ENCODE measurements at regions not wholly inside any gene's neighbourhood (a gene's known extent, or its start where the extent isn't known, plus 50 kb on each side); places are given as distances from the start of the nearest gene placed in this dataset.

DNA sequence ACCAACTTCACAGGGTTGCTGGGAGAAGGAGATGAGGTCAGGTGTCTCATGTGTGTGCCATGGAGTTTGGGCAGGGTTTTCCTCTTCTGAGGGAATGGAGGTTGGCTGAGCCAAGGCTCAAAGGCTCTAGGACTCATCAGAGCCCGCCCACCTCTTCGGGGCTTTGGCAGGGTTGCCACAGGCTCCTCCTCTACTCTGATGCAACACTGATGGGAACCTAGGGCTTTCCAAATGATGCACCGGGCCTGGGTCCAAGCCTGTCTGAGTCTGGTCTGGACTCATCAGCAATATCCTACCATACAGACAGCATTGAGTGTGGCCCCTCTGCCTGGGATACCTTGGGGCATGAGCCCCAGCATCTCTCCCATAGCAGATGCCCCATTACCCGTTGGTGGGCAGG is 59.5 kb upstream of the LHX1 start:
- WGBS, 2 donors, result 48 to 67% methylated on average over 4 of the region's 4 CpGs
- no peak overlapping the region for H3K4me3 ChIP-seq (ENCODE audit: low read depth in 1 of 2, low read length in 2 of 2)
- peaks cover 0 to 4% of the 10 kb centered on the region in 2 donors for H3K9me3 ChIP-seq (ENCODE audit: control insufficient read depth in 2 of 2, insufficient read depth in 1 of 2, low read depth in 1 of 2, low read length in 1 of 2)
- H3K4me1 ChIP-seq (ENCODE audit: control insufficient read depth in 2 of 2, insufficient read depth in 2 of 2, low read length in 1 of 2), result no peaks in the 10 kb centered on the region
- H3K36me3 ChIP-seq (ENCODE audit: control insufficient read depth in 2 of 2, insufficient read depth in 2 of 2, low read length in 1 of 2), result no peaks in the 10 kb centered on the region
- H3K27me3 ChIP-seq (ENCODE audit: control insufficient read depth in 1 of 2, insufficient read depth in 2 of 2, low read length in 2 of 2), result no peaks in the 10 kb centered on the region
- no peak overlapping the region for H3K27ac ChIP-seq (ENCODE audit: low read depth in 2 of 2, low read length in 1 of 2)

DNA sequence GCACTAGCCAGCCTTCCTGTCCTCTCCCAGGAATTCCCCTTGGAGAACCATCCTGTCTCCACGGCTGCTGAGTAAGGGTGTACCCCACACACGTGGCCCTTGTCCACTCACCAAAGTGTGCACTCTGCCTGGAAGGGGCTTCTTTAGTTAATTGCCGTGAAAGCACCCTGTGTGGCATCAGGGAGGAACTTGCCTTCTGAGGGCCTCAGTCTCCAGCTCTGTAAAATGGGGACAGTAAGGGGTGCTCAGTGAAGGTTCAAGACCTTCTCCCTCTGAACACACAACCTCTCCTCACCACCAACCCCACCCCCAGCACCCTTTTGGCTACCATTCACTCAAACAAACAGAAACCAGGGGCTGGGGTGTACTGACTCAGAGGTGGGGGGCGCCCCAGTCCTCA is 59.1 kb upstream of the LHX1 start:
- H3K4me3 ChIP-seq (ENCODE audit: low read depth in 1 of 2, low read length in 2 of 2), result no peak overlapping the region
- H3K27me3 ChIP-seq (ENCODE audit: control insufficient read depth in 1 of 2, insufficient read depth in 2 of 2, low read length in 2 of 2), result no peaks in the 10 kb centered on the region
- WGBS, 2 donors, result 77 to 79% methylated on average over 4 of the region's 4 CpGs
- no peaks in the 10 kb centered on the region for H3K4me1 ChIP-seq (ENCODE audit: control insufficient read depth in 2 of 2, insufficient read depth in 2 of 2, low read length in 1 of 2)
- peaks cover 0 to 4% of the 10 kb centered on the region in 2 donors for H3K9me3 ChIP-seq (ENCODE audit: control insufficient read depth in 2 of 2, insufficient read depth in 1 of 2, low read depth in 1 of 2, low read length in 1 of 2)
- no peaks in the 10 kb centered on the region for H3K36me3 ChIP-seq (ENCODE audit: control insufficient read depth in 2 of 2, insufficient read depth in 2 of 2, low read length in 1 of 2)
- no peak overlapping the region for H3K27ac ChIP-seq (ENCODE audit: low read depth in 2 of 2, low read length in 1 of 2)

DNA sequence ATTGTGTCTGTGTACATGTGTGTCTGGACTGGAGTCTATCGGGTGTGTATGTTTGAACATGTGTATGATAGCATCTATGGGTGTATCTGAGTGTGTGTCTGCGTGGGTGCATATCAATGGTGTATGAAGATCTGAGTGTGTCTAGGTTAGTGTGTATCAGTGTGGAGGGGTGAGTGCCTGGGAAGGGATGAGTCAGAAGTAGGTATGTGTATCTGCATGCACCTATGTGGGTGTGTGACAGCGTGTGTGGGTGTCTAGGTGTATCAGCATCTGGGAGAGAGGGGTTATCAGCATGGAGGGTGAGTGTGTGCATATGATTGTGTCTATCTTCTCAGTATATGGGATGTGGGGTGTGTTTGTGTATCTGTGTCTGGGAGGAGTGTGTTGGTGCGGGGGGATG is 58.2 kb upstream of the LHX1 start:
- Histone ChIP-seq H3K9me3 (ENCODE audit: control insufficient read depth in 2 of 2, insufficient read depth in 1 of 2, low read depth in 1 of 2, low read length in 1 of 2) (peaks cover 0 to 4% of the 10 kb centered on the region in 2 donors), H3K4me1 (ENCODE audit: control insufficient read depth in 2 of 2, insufficient read depth in 2 of 2, low read length in 1 of 2) (no peaks in the 10 kb centered on the region), H3K36me3 (ENCODE audit: control insufficient read depth in 2 of 2, insufficient read depth in 2 of 2, low read length in 1 of 2) (no peaks in the 10 kb centered on the region), H3K4me3 (ENCODE audit: low read depth in 1 of 2, low read length in 2 of 2) (no peak overlapping the region), H3K27me3 (ENCODE audit: control insufficient read depth in 1 of 2, insufficient read depth in 2 of 2, low read length in 2 of 2) (no peaks in the 10 kb centered on the region), H3K27ac (ENCODE audit: low read depth in 2 of 2, low read length in 1 of 2) (no peak overlapping the region)
- WGBS, 2 donors, result 61 to 65% methylated on average over 4 of the region's 4 CpGs

DNA sequence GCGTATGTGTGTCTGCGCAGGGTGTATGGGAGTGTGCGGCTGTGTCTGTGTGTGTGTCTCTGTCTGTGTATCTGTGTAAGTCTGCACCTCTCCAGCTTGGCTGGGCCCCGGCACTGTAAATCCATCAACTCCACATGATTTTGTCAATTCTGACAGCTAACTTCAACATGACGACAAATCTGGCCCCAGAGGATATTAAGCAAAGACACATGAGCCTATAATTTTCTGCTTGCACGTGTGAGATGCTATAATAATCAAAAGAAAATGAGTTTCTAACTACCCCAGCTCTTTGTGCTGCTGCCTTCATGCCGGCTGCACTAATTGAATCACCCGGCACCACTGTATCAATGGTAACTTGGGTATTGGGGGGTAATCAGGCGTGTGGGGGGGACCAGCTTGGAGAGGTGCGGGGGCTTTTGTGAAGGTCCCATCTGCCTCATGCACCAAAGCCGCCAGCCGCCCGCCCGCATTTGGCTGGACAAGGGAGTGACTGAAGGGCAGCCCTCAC is 57.6 kb upstream of the LHX1 start:
- no peaks in the 10 kb centered on the region for H3K36me3 ChIP-seq (ENCODE audit: control insufficient read depth in 2 of 2, insufficient read depth in 2 of 2, low read length in 1 of 2)
- H3K4me3 ChIP-seq (ENCODE audit: low read depth in 1 of 2, low read length in 2 of 2), result no peak overlapping the region
- no peaks in the 10 kb centered on the region for H3K27me3 ChIP-seq (ENCODE audit: control insufficient read depth in 1 of 2, insufficient read depth in 2 of 2, low read length in 2 of 2)
- no peak overlapping the region for H3K27ac ChIP-seq (ENCODE audit: low read depth in 2 of 2, low read length in 1 of 2)
- H3K9me3 ChIP-seq (ENCODE audit: control insufficient read depth in 2 of 2, insufficient read depth in 1 of 2, low read depth in 1 of 2, low read length in 1 of 2), result peaks cover 0 to 4% of the 10 kb centered on the region in 2 donors
- no peaks in the 10 kb centered on the region for H3K4me1 ChIP-seq (ENCODE audit: control insufficient read depth in 2 of 2, insufficient read depth in 2 of 2, low read length in 1 of 2)
- 76 to 79% methylated on average over 14 of the region's 14 CpGs for whole genome bisulfite sequencing, 2 donors

DNA sequence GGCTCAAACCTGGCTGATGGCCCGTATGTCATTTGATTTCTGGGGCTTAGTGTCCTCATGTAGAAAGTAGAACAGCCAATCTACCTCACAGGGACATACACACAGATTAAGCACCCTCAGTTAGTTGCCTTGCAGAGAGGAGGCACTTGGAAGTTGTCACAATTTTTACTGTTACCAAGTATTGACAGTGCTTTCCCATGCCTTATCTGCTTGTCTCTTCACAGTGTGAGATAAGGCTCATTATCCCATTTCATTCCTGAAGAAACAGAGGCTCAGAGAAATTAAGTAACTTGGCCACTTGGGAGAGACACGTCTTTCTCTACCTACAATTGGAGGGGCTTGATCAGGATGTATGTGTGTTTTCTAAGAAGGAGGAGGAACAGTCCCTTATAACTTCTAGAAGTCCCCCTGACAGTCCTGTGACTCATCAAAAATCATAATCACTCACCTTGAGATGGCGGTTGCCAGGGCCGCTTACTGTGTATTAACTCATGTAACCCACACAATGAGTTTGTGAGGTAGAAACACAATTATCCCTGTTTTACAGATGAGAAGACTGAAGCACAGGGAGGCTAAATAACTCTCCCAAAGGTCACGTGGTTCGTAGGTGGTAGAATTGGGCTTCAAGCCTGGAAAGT is 56.9 kb upstream of the LHX1 start:
- peaks cover 0 to 4% of the 10 kb centered on the region in 2 donors for H3K9me3 ChIP-seq (ENCODE audit: control insufficient read depth in 2 of 2, insufficient read depth in 1 of 2, low read depth in 1 of 2, low read length in 1 of 2)
- 61 to 71% methylated on average over 6 of the region's 6 CpGs for WGBS, 2 donors
- H3K4me1 ChIP-seq (ENCODE audit: control insufficient read depth in 2 of 2, insufficient read depth in 2 of 2, low read length in 1 of 2), result no peaks in the 10 kb centered on the region
- H3K27ac ChIP-seq (ENCODE audit: low read depth in 2 of 2, low read length in 1 of 2), result no peak overlapping the region
- peaks cover 0 to under 1% of the 10 kb centered on the region in 2 donors for H3K27me3 ChIP-seq (ENCODE audit: control insufficient read depth in 1 of 2, insufficient read depth in 2 of 2, low read length in 2 of 2)
- H3K36me3 ChIP-seq (ENCODE audit: control insufficient read depth in 2 of 2, insufficient read depth in 2 of 2, low read length in 1 of 2), result no peaks in the 10 kb centered on the region
- H3K4me3 ChIP-seq (ENCODE audit: low read depth in 1 of 2, low read length in 2 of 2), result no peak overlapping the region

DNA sequence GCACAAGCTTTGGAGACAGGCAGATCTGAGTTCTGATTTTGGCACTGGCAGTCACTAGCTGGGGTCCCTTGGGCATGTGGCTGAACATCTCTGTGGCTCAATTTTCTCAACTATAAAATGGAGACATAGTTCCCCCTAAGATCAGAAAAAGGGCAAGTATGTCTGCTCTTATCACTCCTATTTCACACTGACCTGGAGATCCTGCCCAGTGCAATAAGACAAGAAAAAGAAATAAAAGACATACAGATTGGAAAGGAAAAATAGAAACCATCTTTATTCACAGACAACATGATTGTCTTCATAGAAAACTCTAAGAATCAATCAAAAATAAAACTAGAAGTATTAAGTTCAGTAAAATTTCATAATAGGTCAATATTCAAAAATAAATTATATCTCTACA is 56.0 kb upstream of the LHX1 start:
- Histone ChIP-seq H3K9me3 (ENCODE audit: control insufficient read depth in 2 of 2, insufficient read depth in 1 of 2, low read depth in 1 of 2, low read length in 1 of 2) (peaks cover 0 to 4% of the 10 kb centered on the region in 2 donors), H3K4me3 (ENCODE audit: low read depth in 1 of 2, low read length in 2 of 2) (no peak overlapping the region), H3K27me3 (ENCODE audit: control insufficient read depth in 1 of 2, insufficient read depth in 2 of 2, low read length in 2 of 2) (peaks cover 0 to 5% of the 10 kb centered on the region in 2 donors), H3K27ac (ENCODE audit: low read depth in 2 of 2, low read length in 1 of 2) (no peak overlapping the region), H3K4me1 (ENCODE audit: control insufficient read depth in 2 of 2, insufficient read depth in 2 of 2, low read length in 1 of 2) (no peaks in the 10 kb centered on the region), H3K36me3 (ENCODE audit: control insufficient read depth in 2 of 2, insufficient read depth in 2 of 2, low read length in 1 of 2) (no peaks in the 10 kb centered on the region)

DNA sequence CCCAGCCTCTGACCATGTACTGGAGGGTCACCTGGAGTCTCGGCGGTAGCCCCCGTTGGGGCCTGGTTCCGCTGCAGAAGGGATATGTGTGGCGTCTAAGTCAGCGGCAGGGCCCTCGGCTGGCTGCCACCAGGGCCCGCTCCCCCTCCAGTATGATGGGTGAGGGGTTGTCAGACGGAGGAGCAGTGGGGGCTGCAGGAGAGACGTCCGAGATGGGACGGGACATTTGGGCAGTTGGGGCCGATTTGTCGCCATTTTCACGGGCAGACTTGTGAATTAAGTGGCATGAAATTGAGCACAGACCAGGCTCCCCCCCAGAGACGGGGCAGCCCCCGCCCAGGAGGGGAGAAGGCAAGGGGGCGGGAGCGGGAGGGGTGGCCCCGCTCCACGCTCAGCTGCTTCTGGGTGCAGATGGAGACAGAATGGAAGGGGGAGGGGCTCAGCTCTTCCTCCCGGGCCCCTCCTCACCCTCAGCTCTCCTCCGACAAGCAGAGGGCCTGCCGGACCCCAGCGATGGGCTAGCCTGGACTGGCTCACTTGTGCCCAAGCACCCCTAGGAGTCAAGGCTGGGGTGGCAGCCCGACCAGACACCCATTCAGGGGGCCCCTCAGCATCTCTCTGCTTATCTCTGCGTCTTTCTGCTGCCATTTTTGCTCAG is 52.7 kb upstream of the LHX1 start:
- 15 to 17% methylated on average over 23 to 27 of the region's 27 CpGs for WGBS, 2 donors
- Histone ChIP-seq H3K9me3 (ENCODE audit: control insufficient read depth in 2 of 2, insufficient read depth in 1 of 2, low read depth in 1 of 2, low read length in 1 of 2) (peaks cover 0 to 4% of the 10 kb centered on the region in 2 donors), H3K4me3 (ENCODE audit: low read depth in 1 of 2, low read length in 2 of 2) (no peak overlapping the region), H3K27ac (ENCODE audit: low read depth in 2 of 2, low read length in 1 of 2) (no peak overlapping the region), H3K27me3 (ENCODE audit: control insufficient read depth in 1 of 2, insufficient read depth in 2 of 2, low read length in 2 of 2) (peaks cover 0 to 5% of the 10 kb centered on the region in 2 donors), H3K4me1 (ENCODE audit: control insufficient read depth in 2 of 2, insufficient read depth in 2 of 2, low read length in 1 of 2) (no peaks in the 10 kb centered on the region), H3K36me3 (ENCODE audit: control insufficient read depth in 2 of 2, insufficient read depth in 2 of 2, low read length in 1 of 2) (no peaks in the 10 kb centered on the region)

DNA sequence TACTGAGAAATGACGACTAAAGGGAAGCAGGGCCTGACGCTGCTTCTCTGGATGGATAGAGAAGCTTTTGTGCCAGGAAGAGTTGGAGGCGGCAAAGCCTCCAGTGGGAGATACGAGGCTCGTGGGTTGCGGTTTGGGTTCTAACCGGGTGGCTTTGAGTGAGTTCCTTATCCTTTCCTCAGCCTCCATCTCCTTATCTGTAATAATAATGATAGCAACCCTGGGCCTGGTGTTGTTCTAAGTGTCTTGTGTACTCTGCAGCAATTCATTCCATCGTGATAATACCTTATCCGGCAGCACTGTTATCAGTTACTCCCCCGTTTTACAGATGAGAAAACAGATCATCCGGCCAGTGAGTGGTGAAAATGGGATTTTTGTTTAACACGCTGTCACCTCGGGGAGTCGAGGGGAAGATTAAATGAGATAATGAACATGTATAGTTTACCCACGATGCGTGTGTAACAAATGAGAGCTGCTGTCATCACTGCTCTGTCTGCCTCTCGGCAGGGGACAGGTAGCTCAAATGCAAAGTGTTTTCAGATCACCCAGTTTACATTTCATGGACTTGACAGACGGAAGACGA is 52.0 kb upstream of the LHX1 start:
- WGBS, 2 donors, result 42 to 53% methylated on average over 19 of the region's 19 CpGs
- Histone ChIP-seq H3K4me1 (ENCODE audit: control insufficient read depth in 2 of 2, insufficient read depth in 2 of 2, low read length in 1 of 2) (no peaks in the 10 kb centered on the region), H3K27me3 (ENCODE audit: control insufficient read depth in 1 of 2, insufficient read depth in 2 of 2, low read length in 2 of 2) (peaks cover 0 to 5% of the 10 kb centered on the region in 2 donors), H3K4me3 (ENCODE audit: low read depth in 1 of 2, low read length in 2 of 2) (no peak overlapping the region), H3K27ac (ENCODE audit: low read depth in 2 of 2, low read length in 1 of 2) (no peak overlapping the region), H3K36me3 (ENCODE audit: control insufficient read depth in 2 of 2, insufficient read depth in 2 of 2, low read length in 1 of 2) (no peaks in the 10 kb centered on the region), H3K9me3 (ENCODE audit: control insufficient read depth in 2 of 2, insufficient read depth in 1 of 2, low read depth in 1 of 2, low read length in 1 of 2) (peaks cover 0 to 4% of the 10 kb centered on the region in 2 donors)

DNA sequence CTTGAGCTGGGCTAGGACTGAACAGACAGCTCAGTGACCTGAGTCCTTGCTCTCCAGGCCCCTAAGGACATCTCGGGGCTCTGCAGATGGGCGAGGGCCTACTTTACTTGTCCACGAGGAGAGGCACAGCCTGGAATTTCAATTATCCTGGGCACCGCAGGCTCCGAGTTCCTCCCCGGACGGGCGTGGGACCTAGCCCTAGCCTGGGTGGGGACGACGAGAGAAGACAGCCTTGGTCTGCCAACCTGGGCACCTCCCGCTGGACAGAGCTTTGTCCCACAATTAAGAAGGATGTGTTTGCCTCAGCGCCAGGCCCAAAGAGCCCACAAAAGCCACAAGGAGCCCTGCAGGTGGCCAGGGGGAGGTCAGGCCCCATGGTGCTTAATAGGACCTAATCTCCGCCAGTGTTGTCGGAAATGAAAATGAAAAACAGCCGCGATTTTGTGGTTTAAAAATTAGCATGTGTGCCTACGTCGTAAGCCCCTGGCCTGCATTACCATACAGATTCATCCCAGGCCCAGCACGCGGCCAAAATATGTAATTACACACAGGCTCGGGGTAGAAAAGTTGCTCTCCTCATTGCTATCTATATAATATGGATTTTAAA is 51.4 kb upstream of the LHX1 start:
- peaks cover 0 to 4% of the 10 kb centered on the region in 2 donors for H3K9me3 ChIP-seq (ENCODE audit: control insufficient read depth in 2 of 2, insufficient read depth in 1 of 2, low read depth in 1 of 2, low read length in 1 of 2)
- peaks cover 0 to 5% of the 10 kb centered on the region in 2 donors for H3K27me3 ChIP-seq (ENCODE audit: control insufficient read depth in 1 of 2, insufficient read depth in 2 of 2, low read length in 2 of 2)
- H3K4me3 ChIP-seq (ENCODE audit: low read depth in 1 of 2, low read length in 2 of 2), result no peak overlapping the region
- 80 to 81% methylated on average over 21 of the region's 21 CpGs for WGBS, 2 donors
- H3K4me1 ChIP-seq (ENCODE audit: control insufficient read depth in 2 of 2, insufficient read depth in 2 of 2, low read length in 1 of 2), result no peaks in the 10 kb centered on the region
- no peaks in the 10 kb centered on the region for H3K36me3 ChIP-seq (ENCODE audit: control insufficient read depth in 2 of 2, insufficient read depth in 2 of 2, low read length in 1 of 2)
- no peak overlapping the region for H3K27ac ChIP-seq (ENCODE audit: low read depth in 2 of 2, low read length in 1 of 2)

Data from esophagus (tissue), 2 donors.